DMS114 treated with DMSO at 0.1 percent for 48 hours (cell line): ENCODE measurements at regions not wholly inside any gene's neighbourhood (a gene's known extent, or its start where the extent isn't known, plus 50 kb on each side); places are given as distances from the start of the nearest gene placed in this dataset.

ENCODE experiments used
- DNase-seq: peaks from one replicate; lab custom pipeline; 2025; ENCODE audit not compliant: unreplicated experiment; lab: John Stamatoyannopoulos, UW

- no peak for DNase-seq
These were observed 185.8 kb downstream of the GADD45G start for GRCh38 chr9:89790542-89791109.

- DNase-seq, result no peak
These were observed 186.9 kb downstream of the GADD45G start for GRCh38 chr9:89791754-89792153.

- DNase-seq, result no peak
These were observed 187.6 kb downstream of the GADD45G start for GRCh38 chr9:89792189-89793123.

GRCh38 chr9:89793124-89793495 lies 188.3 kb downstream of the GADD45G start:
- no peak for DNase-seq

- no peak for DNase-seq
These were observed 188.7 kb downstream of the GADD45G start for GRCh38 chr9:89793551-89793950.

GRCh38 chr9:89794918-89795317 lies 190.1 kb downstream of the GADD45G start:
- no peak for DNase-seq

- no peak for DNase-seq
These were observed 190.9 kb downstream of the GADD45G start for GRCh38 chr9:89795538-89796195.

- no peak for DNase-seq
These were observed 191.8 kb downstream of the GADD45G start for GRCh38 chr9:89796606-89797005.

GRCh38 chr9:89797255-89797654 lies 192.4 kb downstream of the GADD45G start:
- DNase-seq, result no peak

- no peak for DNase-seq
These were observed 193.2 kb downstream of the GADD45G start for GRCh38 chr9:89797937-89798455.

- no peak for DNase-seq
These were observed 193.8 kb downstream of the GADD45G start for GRCh38 chr9:89798547-89799120.

- no peak for DNase-seq
These were observed 194.4 kb downstream of the GADD45G start for GRCh38 chr9:89799221-89799620.

GRCh38 chr9:89799766-89800165 lies 195.0 kb downstream of the GADD45G start:
- DNase-seq, result no peak

- DNase-seq, result no peak
These were observed 196.5 kb downstream of the GADD45G start for GRCh38 chr9:89801341-89801740.

GRCh38 chr9:89801742-89802670 lies 197.2 kb downstream of the GADD45G start:
- no peak for DNase-seq

GRCh38 chr9:89802781-89803355 lies 198.1 kb downstream of the GADD45G start:
- DNase-seq, result no peak

- no peak for DNase-seq
These were observed 198.6 kb downstream of the GADD45G start for GRCh38 chr9:89803403-89803802.

GRCh38 chr9:89804766-89805531 lies 200.1 kb downstream of the GADD45G start:
- no peak for DNase-seq

GRCh38 chr9:89805571-89806292 lies 200.9 kb downstream of the GADD45G start:
- DNase-seq, result no peak
